HG02759 (cell line): ENCODE measurements at regions not wholly inside any gene's neighbourhood (a gene's known extent, or its start where the extent isn't known, plus 50 kb on each side); places are given as distances from the start of the nearest gene placed in this dataset.

Source experiments
- ATAC-seq: cut with Tn5 transposase; IDR thresholded peaks from one replicate; pipeline ENCODE4 v1.9.1; 2021; ENCODE audit warnings: mild to moderate bottlenecking, moderate library complexity; ENCODE audit not compliant: unreplicated experiment

DNA sequence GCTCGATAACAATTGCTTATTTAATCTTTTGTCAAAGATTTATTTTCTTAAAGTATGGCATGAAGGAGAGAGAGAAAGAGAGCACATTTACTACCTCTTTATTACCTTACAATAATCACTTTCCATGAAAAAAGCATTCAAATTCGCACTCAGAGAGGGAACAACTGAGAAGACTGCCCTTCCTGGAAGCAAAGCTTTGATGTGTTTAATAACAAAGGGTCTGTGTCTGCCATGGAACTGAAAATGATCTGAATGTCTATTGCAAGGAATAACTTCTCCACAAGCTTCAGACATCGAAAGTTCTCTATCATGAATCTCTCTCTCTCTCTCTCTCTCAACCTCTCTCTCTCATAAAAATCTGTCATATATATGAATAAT, 308.9 kb downstream of the HDGFL1 start:
- no peak for ATAC-seq

DNA sequence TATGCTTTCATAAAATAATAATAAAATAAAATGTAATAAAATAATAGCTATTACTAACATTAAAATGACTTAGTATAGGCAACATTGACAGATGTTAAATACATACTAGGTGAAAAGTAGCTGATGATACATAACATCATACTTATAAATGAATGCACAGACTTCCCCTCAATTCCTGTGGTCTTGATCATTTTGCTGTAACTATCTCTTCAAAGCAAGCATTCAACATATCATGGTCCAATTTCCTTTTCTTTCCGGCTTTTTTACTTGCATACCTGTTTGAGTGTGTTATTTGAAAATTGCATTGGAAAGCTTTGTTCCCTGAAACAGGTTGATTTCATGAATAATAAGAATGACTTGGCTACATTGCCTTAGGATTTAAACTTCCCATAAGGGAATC, 309.3 kb downstream of the HDGFL1 start:
- no peak for ATAC-seq

DNA sequence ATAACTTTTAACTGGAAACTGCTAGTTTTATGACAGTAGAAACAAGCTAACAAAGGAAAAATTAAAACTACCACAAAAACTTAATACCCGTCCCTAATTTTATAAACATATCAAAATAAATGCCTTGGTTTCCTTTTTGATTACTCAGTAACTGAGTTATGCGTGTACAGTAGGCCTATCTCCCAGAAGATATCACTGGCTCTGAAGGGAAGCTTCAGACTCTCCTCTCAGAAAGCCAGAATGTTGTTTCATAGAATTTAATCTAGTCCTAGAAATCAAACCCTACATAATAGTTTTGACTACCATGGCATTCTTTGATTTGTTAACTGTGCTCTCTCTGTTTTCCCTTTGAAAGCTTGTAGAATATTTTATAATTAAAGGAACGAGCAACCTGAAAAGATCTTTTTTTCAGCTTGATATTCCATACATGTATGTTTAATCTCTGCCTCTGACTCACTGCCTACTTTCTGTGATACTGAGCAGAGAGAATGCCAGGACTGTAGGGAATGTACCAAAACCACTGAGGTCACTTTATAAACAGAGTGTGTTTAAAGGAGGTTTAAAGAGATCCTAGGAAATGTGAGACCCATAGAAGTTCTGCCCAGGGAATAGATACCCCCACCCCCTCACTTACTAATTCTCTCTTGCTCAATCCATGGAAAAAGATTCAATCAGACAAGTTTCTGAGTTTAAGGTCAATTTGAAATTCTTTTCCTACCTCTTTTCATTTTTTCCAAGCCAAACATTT, 311.5 kb downstream of the HDGFL1 start:
- no peak for ATAC-seq

- no peak for ATAC-seq
Measured at GRCh38 chr6:22882581-22882980, 313.2 kb downstream of the HDGFL1 start.

- ATAC-seq = no peak
Measured at GRCh38 chr6:22883061-22883717, 313.8 kb downstream of the HDGFL1 start.

DNA sequence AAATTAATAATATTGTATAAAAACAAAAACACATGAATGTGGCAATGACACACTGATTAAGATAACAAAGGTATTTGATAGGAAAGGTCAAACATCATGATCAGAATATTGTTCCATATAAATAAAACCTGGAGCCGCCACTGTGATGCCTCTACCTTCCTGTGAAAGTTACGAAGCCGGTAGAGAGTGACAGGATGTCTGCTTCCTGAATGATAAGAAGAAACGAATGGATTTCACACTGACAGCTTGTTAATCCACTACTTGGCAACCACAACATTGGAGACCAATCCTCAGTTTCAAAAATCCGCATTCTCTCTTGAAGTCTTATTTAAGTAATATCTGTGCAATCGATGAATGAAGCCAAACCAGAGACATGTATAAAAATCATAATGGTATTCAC, 315.1 kb downstream of the HDGFL1 start:
- no peak for ATAC-seq

DNA sequence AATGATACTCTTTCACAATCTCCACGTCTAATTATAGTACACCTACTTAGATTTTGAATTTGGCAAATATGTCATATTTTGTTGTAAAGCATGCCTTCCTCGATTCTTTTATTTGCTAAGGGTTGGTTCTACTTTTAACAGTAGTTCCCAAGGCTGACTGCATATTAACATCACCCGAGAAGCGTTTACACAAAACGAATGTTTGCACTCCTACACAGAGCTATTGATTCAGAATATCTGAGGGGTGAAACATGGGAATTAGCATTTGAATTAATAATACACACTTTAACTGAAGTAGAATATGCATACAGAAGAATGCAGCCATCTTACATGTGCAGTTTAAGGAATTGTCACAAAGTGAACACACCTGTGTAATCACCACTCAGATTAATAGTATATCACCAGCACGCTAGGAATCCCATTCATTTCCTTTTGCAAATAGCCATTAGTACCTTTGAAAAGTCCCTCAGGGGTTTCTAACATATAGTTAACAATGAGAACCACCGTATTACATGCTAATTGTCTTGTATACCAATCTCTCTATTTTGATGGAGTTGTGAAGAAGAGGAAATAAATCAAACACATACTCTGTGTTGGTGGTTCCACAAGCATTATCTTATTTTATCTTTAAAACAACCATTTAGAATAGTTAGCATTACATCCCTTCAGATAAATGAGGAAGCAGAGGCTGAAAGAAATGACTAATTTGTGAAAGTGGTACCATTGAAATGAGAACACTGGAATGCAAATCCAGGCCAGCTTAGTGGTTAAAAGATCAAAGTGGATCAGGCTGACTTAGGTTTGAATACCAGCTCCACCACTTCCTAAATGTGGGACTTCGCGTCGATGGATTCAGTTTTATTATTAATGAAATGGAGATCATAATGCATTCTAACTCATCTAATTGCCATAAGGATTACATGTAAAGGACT, 317.6 kb downstream of the HDGFL1 start:
- ATAC-seq = no peak

DNA sequence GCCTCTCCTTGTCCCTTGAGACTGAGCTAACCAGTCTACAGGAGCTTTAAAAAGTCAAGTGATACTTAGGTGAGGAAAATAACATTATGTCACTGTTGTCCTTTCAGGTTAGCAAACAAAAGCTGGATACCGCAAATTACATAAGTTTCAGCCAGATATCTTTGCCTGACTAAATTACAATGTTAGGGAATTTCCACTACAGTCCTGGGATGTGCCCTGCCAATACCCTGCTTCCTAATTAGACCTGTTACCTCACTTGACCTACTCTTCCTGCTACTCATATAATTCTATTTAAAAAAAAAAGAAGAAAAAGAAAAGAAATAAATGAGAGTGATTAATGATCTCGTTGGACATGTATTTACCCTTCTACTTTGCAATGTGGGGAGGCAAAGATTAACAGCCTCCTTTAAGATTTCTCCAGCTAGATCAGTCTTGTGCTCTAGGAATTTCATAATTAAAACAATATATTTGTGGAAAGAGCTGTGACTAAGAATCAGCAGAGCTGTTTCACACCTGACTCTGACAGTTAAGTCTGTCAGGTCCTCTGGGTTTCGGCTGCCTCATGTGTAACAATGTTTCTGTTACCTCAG, 318.9 kb downstream of the HDGFL1 start:
- no peak for ATAC-seq

- no peak for ATAC-seq
Measured at GRCh38 chr6:22891934-22892333, 322.6 kb downstream of the HDGFL1 start.

DNA sequence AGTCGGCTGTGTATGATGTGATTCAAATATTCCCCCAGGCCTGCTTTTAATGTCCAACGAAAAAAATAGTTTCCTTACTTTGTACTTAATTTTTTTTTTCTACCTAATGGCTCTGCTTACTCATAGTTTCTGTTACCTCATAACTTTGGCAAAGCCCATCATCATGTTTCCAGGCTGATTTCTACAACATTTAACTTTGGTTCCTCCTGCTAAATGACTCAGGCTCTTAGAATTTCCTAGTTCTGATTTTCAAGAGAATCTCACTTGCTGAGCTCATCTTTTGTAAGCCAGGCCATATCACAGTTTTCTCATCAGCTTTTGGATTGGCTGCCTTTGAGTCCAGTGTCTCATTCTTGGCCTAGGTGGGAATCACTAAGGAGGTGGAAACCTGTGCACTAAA, 323.1 kb downstream of the HDGFL1 start:
- no peak for ATAC-seq

DNA sequence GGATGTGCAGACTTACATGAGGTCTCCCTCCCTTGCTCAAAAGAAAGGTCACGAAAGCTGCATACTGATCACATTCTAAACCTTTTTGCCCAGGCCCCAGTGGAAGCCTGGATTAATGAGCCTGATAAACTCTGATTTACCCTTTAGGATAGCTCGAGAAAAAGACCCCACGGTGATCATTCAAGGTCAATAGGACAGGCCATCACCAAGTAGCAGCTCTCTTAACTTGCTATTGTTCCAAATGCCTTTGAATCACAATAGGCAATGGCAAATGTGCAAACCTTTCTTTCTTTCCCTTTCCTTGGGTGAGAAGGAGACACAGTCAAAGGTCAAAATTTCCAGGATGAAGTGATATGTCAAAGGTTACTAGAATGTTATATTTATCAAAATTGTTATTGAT, 327.3 kb downstream of the HDGFL1 start:
- no peak for ATAC-seq

DNA sequence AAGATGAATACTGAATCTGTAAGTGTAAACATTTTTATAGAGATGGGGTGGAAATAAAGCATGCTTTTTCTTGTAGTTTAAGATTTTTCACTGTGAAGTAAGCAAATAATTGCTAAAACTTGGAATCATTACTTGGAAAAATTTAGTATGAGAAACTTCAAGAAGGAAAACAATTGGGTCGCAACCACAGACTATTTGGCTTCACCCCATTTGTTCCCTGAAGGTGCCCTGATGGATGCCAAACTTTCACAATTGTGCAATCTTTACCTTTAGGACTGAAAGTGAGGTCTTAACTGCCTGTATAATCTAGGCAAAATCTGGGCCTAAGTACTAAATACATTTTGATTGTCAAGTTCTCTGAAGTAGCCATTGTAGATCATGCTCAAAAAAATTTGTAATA, 330.1 kb downstream of the HDGFL1 start:
- no peak for ATAC-seq

GRCh38 chr6:22903826-22904225, 334.5 kb downstream of the HDGFL1 start:
- no peak for ATAC-seq

DNA sequence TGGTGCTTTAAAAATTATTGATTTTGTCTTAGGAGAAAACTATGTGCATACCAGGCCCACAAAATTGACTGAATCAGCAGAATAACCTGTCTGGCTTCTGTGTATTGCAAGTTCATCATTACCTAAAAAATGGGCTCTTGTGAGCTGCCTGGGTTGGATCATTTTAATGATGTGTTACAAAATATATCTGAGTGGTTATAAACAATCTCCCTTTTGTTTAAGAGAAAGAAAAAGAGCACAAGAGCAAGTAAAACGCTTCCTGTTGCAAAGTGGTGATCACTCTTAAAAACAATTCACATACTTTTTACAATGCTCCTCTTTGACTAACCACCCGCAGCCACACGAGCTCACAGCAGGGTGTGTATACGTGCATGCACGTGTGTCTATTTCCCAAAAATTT, 335.1 kb downstream of the HDGFL1 start:
- ATAC-seq = no peak

- ATAC-seq = no peak
Measured at GRCh38 chr6:22906091-22906549, 336.8 kb downstream of the HDGFL1 start.

DNA sequence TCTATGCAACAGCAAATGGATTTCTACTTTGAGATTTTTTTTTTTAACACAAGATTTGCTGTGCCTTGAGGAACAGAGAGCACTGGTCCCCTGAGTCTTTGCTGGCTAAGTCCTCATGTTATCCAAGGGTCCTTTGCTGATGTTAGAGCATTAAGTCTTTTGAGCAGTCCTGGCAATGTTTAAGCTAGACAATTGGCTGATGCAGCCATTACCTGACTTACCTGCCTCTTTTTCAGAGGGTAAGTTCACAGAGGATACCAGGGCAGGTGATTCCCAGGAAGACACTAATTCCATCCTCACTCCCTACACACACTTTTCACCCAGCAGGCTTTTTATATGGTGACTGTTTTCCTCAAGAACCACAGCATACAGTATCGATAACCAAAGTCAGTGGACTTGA, 337.7 kb downstream of the HDGFL1 start:
- ATAC-seq = no peak

DNA sequence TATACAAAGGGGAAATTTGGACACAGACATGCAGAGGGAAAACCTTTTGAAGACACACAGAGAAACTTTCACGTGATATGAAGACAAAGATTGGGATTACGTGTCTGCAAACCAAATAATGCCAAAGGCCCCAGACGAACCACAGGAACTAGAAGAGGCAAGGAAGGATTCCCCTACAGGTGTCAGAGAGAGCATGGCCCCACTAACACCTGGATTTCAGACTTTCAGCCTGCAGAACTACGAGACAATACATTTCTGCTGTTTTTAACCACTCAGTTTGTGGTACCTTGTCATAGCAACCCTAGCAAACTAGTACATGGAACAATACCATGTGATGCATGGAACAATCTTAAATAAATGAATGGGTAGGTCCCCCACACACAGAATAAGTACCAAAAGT, 341.0 kb downstream of the HDGFL1 start:
- ATAC-seq = no peak

DNA sequence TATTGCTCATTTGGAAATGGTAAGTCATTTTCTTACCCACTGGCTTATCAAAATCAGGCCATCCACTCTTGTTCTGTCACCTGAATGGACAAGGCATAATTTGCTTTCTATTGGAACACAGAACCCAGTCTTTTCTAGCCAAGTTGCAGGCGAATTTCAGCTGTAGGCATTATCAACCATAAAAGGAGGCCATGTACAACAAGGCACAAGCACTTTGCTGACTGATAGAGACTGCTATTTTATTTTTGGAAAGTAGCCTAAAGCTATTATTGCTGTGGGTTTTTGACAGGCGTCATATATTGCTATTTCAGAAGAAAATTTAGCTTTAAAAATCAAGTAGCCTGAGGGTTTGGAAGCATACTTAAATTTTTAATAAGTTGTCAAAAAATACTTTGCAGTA, 344.2 kb downstream of the HDGFL1 start:
- ATAC-seq = no peak

DNA sequence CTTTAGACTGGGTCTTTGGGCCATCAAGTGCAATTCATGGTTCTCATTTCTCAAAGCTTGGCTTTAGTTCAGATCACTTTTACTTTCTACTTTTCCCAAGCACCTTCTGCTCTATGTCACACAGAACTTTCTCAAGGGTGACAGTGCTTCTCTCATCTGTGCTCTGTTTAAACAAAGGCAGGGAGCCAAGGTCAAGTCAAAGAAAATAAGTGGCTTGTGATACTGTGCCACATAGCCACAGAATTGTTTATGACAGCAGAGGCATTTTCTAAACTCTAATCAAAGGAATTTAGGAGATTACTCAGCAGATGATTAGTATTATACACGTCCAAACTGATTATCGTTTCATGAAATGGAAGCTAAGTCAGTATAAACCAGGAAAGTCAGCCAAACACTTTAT, 348.0 kb downstream of the HDGFL1 start:
- ATAC-seq = no peak

GRCh38 chr6:22921828-22922227, 352.5 kb downstream of the HDGFL1 start:
- no peak for ATAC-seq

- no peak for ATAC-seq
Measured at GRCh38 chr6:22925304-22925835, 356.0 kb downstream of the HDGFL1 start.
